Stimulated activated CD4-positive, alpha-beta T cell treated with anti-CD3 and anti-CD28 coated beads, Interleukin-2, amount 100 ng/mL, for 24 hours (primary cell): ENCODE measurements at regions not wholly inside any gene's neighbourhood (a gene's known extent, or its start where the extent isn't known, plus 50 kb on each side); places are given as distances from the start of the nearest gene placed in this dataset.
"Not testable (repeated sequence)": the region's sequence is repeated elsewhere in the genome, so short reads cannot be mapped to it uniquely, and the experiment has no call there.

Experiments
- DNase-seq, 2 donors: peaks; one replicate each; pipeline ENCODE4 v3.0.0-alpha.2; 2020

- no peak for DNase-seq
Measured at GRCh38 chr14:21874167-21874566, 200.5 kb upstream of the OR4E1 start.

DNA sequence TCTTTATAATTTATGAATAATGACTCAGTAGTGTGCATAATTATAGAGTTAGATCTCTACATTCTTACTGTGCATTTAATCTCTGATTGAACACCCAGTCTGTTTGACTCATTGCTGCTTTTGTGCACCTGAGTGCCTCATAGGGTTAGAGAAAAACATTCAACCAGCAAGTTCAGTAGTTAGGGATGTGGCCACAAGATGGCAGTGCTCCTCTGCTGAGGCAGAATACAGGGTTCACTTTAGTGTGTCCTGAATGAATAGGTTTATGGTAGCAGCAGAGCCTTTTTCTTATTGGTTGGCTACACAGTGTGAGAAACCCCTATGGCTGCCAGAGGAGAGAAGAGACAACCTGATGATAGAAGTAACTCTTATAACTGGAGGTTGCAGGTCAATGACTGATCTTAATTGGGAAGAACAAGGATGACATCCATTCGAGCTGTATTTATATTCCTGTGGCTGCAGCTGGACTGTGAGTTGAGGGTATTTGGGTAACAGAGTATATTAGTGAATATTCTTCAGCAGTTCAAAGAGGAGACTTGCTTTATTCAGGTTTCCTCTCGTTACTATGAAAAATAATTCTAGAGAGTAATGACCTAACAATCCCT, 194.9 kb upstream of the OR4E1 start:
- DNase-seq: peak; percentile 82 to 83

GRCh38 chr14:21867541-21867940, 193.9 kb upstream of the OR4E1 start:
- no peak for DNase-seq

DNA sequence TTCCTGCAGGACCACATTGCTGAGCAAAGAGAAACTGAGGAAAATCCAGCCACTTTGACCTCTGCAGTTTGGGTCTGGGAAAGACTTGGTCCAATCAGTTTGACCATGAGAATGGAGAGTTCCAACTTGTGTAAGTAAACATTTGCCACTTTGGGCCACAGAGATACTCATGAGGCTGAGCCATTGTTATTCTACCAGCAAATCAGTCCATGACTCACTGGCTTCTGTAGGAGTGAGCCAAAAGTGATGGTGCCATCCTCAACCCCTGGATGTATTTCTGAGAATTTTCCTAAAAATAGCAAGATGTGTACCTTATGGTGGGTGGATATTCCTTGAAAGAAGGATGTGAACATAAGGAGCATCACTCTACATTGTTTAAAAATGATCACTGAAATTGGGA, 192.9 kb upstream of the OR4E1 start:
- no peak for DNase-seq

DNA sequence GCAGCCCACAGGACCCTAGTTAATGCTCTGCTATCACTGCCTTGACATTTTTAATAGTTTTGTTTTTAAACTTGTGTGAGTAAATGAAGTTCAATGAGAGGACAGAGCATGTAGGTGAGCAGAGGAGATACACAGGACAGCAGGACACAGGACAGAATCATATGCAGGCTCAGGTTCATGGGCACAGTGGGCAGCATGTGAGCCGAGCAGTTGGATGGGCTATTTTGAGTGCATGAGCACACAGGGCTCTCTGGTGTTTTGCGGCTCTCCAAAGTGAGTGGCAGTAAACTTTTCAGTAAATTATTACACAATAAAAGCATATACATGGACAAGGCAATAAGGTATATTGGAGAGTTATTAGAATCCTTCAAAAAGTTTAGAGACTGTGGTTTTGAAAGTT, 189.7 kb upstream of the OR4E1 start:
- no peak for DNase-seq

- no peak for DNase-seq
Measured at GRCh38 chr14:21861153-21861552, 187.5 kb upstream of the OR4E1 start.

- DNase-seq: peak; percentile 31 to 43
Measured at GRCh38 chr14:21860172-21860571, 186.6 kb upstream of the OR4E1 start.

- no peak for DNase-seq
Measured at GRCh38 chr14:21852775-21853174, 179.2 kb upstream of the OR4E1 start.

GRCh38 chr14:21852061-21852664, 178.5 kb upstream of the OR4E1 start:
- peak; percentile 77 to 80 for DNase-seq

DNA sequence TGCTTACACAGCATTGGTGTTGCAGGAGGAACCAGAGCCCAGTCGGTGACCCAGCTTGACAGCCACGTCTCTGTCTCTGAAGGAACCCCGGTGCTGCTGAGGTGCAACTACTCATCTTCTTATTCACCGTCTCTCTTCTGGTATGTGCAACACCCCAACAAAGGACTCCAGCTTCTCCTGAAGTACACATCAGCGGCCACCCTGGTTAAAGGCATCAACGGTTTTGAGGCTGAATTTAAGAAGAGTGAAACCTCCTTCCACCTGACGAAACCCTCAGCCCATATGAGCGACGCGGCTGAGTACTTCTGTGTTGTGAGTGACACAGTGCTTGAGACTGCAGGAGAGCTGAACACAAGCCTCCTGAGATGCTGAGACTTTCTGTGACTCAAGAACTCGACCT, 173.3 kb upstream of the OR4E1 start:
- DNase-seq: not testable (repeated sequence)

DNA sequence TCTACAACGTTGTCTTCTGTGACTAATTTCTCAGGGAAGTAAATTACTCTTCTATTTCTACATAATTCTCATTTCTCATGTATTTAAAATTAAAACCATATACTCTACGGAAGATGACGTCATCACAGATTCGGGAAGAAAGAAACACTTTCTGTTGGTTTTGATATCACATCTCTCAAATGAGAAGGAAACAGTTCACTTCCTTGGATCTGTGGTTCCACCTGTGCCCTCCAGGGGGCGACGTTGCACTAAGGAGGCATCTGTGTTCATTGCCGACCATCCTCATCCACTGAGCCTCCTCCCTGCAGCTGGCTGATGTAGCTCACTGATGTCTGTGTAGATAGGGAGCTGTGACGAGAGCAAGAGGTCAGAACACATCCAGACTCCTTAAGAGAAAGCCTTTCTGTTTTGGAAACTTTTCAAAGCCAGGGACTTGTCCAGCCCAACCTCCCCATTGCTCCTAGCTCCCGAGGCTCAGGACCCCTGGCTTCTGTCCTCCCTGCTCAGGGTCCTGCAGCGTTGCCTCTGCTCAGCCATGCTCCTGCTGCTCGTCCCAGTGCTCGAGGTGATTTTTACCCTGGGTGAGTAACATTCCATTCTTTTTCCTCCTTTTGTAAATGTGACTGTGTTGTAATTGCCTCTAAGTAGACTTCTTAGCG, 172.7 kb upstream of the OR4E1 start:
- DNase-seq: peak; percentile 74 to 80

GRCh38 chr14:21840765-21841164, 167.1 kb upstream of the OR4E1 start:
- DNase-seq: no peak

GRCh38 chr14:21833836-21834235, 160.2 kb upstream of the OR4E1 start:
- no peak for DNase-seq

DNA sequence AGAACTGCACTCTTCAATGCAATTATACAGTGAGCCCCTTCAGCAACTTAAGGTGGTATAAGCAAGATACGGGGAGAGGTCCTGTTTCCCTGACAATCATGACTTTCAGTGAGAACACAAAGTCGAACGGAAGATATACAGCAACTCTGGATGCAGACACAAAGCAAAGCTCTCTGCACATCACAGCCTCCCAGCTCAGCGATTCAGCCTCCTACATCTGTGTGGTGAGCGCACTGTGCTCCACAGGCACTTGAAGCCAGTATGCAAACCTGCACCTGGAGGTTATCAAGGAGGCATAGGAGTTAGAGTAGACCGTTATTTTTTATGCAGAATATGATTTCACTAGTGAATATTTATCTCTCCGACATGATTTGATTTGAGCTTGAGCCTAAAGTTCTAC, 152.2 kb upstream of the OR4E1 start:
- DNase-seq: no peak

- peak; percentile 42 to 47 for DNase-seq
Measured at GRCh38 chr14:21825149-21825743, 151.6 kb upstream of the OR4E1 start.

DNA sequence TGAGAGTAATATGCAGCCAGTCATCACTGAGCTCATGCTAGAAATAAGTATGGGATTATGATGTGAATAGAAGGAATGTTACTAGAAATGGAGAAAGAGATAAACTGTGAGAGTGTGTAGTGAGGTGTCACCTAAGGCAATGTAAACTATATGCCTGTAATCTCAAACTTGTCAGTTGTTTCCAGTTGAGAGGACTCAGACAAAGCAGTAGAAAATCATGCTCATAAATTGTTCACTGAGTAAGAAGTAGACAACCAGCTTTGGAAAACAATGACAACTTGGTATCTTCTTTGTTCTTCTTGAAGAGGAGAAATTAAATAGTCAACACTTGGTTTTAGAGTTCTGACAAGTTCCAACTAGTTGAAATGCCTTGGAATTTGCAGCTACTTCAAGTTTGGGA, 148.5 kb upstream of the OR4E1 start:
- no peak for DNase-seq

DNA sequence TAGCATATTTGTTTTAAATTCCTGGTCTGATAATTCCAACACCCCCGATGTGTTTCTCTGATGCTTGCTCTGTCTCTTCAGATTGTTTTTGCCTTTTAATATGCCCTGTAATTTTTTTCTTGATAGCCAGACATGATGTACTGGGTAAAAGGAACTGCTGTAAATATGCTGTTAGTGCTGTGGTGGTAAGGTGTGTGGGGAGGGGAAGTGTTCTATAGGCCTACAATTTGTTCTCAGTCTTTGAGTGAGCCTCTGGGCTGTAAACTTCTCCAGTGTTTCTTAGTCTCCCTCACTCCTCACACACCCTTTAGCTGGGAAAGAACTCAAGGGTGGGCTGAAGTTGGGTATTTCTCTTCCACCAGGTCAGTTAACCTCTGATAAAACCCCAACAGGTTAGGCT, 147.0 kb upstream of the OR4E1 start:
- DNase-seq: no peak

DNA sequence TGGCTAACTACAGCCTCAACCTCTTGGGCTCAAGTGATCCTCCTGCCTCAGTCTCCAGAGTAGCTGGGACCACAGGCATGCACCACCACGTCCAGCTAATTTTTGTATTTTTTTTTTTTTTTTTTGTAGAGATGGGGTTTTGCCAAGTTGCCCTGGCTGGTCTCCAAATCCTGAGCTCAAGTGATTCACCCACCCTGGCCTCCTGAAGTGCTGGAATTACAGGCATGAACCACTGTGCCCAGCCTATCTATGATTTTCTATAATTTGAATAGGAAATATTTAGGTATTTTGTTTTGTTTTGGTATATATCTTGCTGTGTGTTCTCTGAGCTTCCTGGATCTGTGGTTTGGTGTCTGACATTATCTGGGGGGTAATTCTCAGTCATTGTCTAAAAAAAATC, 146.3 kb upstream of the OR4E1 start:
- not testable (repeated sequence) for DNase-seq

GRCh38 chr14:21817010-21817409, 143.4 kb upstream of the OR4E1 start:
- not testable (repeated sequence) for DNase-seq

- no peak for DNase-seq
Measured at GRCh38 chr14:21807975-21808374, 134.4 kb upstream of the OR4E1 start.

DNA sequence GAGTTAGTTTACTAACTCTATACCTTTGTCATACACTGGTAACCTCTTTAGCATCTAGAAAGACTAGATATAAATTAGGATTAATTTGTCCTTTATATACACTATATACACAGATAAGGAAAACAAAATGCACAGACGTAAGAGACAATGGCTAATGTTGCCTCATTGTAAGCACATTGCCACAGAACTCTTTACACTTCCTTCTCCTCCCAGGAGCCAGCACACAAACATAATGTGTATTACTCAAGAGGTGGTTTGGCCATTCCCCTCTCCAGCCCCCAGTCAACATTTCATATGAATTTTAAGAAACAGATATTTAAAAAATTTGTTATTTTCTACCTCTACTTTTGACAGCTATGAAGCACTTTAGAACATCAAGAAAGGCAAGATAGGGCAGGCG, 131.4 kb upstream of the OR4E1 start:
- no peak for DNase-seq

GRCh38 chr14:21802441-21802840, 128.8 kb upstream of the OR4E1 start:
- DNase-seq: no peak

DNA sequence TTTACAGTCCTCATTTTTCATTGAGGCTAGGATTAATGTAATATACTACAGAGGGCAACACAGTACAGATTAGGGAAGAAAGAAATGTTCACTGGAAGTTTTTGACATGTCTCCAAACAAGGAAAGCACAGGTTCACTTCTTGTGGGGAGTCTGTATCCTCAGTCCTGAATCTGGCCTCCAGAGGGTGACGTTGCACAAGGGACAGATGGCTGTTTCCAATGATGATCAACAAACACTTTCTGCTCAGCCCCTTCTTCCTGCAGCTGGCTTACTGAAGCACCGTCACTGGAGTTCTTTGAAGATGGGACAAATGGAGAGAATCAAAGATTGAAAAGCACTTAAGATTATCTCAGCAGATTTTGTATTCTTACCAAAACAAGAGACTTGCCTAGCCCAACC, 123.3 kb upstream of the OR4E1 start:
- no peak for DNase-seq

DNA sequence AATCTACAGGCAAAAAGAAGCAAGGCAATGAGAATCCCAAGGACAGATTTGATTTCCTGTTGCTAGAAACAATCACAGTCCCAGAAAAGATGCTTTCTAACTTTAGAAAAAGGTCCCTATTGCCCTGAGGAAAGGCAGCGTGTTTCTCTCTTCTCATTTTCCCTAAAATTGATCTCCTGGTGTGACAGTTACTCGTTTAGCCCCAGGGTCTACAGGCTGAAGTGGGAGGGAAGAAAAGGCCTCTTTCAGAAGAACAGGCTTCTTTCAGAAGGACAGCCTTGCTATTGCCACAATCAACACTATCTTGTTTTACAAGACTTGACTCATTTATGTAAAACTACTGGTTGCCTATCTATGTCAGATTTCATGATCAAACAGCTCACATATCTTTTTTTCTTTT, 121.8 kb upstream of the OR4E1 start:
- DNase-seq: no peak
